ENCODE measurements at regions not wholly inside any gene's neighbourhood (a gene's known extent, or its start where the extent isn't known, plus 50 kb on each side); places are given as distances from the start of the nearest gene placed in this dataset.

- Histone ChIP-seq H3K27ac (ENCODE audit: low read depth, low read length) (no peak overlapping the region), H2AFZ (ENCODE audit: low read depth, low read length, severe bottlenecking) (no peak overlapping the region), H3K27me3 (ENCODE audit: low read length) (no peaks in the 10 kb centered on the region), H3K36me3 (ENCODE audit: low read length) (no peaks in the 10 kb centered on the region), H4K20me1 (ENCODE audit: low read depth, low read length) (no peaks in the 10 kb centered on the region), H3K4me2 (ENCODE audit: low read depth, low read length, poor library complexity, severe bottlenecking) (no peak overlapping the region), H3K4me3 (ENCODE audit: insufficient read depth, low read length, poor library complexity, severe bottlenecking) (no peak overlapping the region), H3F3A (ENCODE audit: insufficient read depth) (no peaks in the 10 kb centered on the region), H3K79me2 (ENCODE audit: insufficient read depth, low read length) (no peaks in the 10 kb centered on the region), H3K9me3 (ENCODE audit: insufficient read depth, low read length) (no peaks in the 10 kb centered on the region), H3K9me2 (replicated peaks; ENCODE audit: insufficient read depth, low read length) (no peaks in the 10 kb centered on the region), H3K9ac (ENCODE audit: low read length) (no peak overlapping the region)
- TF ChIP-seq EZH2phosphoT487 (conservative IDR thresholded peaks at IDR 0.05; ENCODE audit: low read length) = no peak
- TF ChIP-seq CTCF (IDR thresholded peaks at IDR 0.05; ENCODE audit: insufficient read depth, low read length, poor library complexity, severe bottlenecking) = no peak
Measured at GRCh38 chr22:48685767-48686166, 1141.9 kb downstream of the BRD1 start.

- Histone ChIP-seq H2AFZ (ENCODE audit: low read depth, low read length, severe bottlenecking) (no peak overlapping the region), H3K9me3 (ENCODE audit: insufficient read depth, low read length) (no peaks in the 10 kb centered on the region), H3K4me3 (ENCODE audit: insufficient read depth, low read length, poor library complexity, severe bottlenecking) (no peak overlapping the region), H3K9ac (ENCODE audit: low read length) (no peak overlapping the region), H4K20me1 (ENCODE audit: low read depth, low read length) (no peaks in the 10 kb centered on the region), H3K79me2 (ENCODE audit: insufficient read depth, low read length) (no peaks in the 10 kb centered on the region), H3K27me3 (ENCODE audit: low read length) (no peaks in the 10 kb centered on the region), H3K9me2 (replicated peaks; ENCODE audit: insufficient read depth, low read length) (no peaks in the 10 kb centered on the region), H3K4me2 (ENCODE audit: low read depth, low read length, poor library complexity, severe bottlenecking) (no peak overlapping the region), H3K27ac (ENCODE audit: low read depth, low read length) (no peak overlapping the region), H3K36me3 (ENCODE audit: low read length) (no peaks in the 10 kb centered on the region), H3F3A (ENCODE audit: insufficient read depth) (no peaks in the 10 kb centered on the region)
- no peak for TF ChIP-seq EZH2phosphoT487 (conservative IDR thresholded peaks at IDR 0.05; ENCODE audit: low read length)
- no peak for TF ChIP-seq CTCF (IDR thresholded peaks at IDR 0.05; ENCODE audit: insufficient read depth, low read length, poor library complexity, severe bottlenecking)
Measured at GRCh38 chr22:48683640-48684039, 1144.0 kb downstream of the BRD1 start.

- Histone ChIP-seq H3K4me2 (ENCODE audit: low read depth, low read length, poor library complexity, severe bottlenecking) (no peak overlapping the region), H3K9me2 (replicated peaks; ENCODE audit: insufficient read depth, low read length) (no peaks in the 10 kb centered on the region), H3K79me2 (ENCODE audit: insufficient read depth, low read length) (no peaks in the 10 kb centered on the region), H3F3A (ENCODE audit: insufficient read depth) (no peaks in the 10 kb centered on the region), H3K27me3 (ENCODE audit: low read length) (no peaks in the 10 kb centered on the region), H2AFZ (ENCODE audit: low read depth, low read length, severe bottlenecking) (no peak overlapping the region), H3K9me3 (ENCODE audit: insufficient read depth, low read length) (no peaks in the 10 kb centered on the region), H3K4me3 (ENCODE audit: insufficient read depth, low read length, poor library complexity, severe bottlenecking) (no peak overlapping the region), H3K27ac (ENCODE audit: low read depth, low read length) (no peak overlapping the region), H3K36me3 (ENCODE audit: low read length) (no peaks in the 10 kb centered on the region), H3K9ac (ENCODE audit: low read length) (no peak overlapping the region), H4K20me1 (ENCODE audit: low read depth, low read length) (no peaks in the 10 kb centered on the region)
- TF ChIP-seq EZH2phosphoT487 (conservative IDR thresholded peaks at IDR 0.05; ENCODE audit: low read length) = no peak
- no peak for TF ChIP-seq CTCF (IDR thresholded peaks at IDR 0.05; ENCODE audit: insufficient read depth, low read length, poor library complexity, severe bottlenecking)
Measured at GRCh38 chr22:48682504-48682903, 1145.2 kb downstream of the BRD1 start.
